H9 (cell line): ENCODE measurements at regions not wholly inside any gene's neighbourhood (a gene's known extent, or its start where the extent isn't known, plus 50 kb on each side); places are given as distances from the start of the nearest gene placed in this dataset.

Experiments used
- DNase-seq: peaks from one replicate; pipeline ENCODE4 v3.0.0-alpha.2; 2017
- H2AFZ ChIP-seq: one replicate; pipeline ENCODE4 v1.6.1; 2013; ENCODE audit warnings: mild to moderate bottlenecking, low read length, control low read depth, moderate library complexity
- H2AK5ac ChIP-seq: 2 replicates; pipeline ENCODE4 v1.6.1; 2013; ENCODE audit warnings: low read length, control low read depth, mixed read lengths; ENCODE audit not compliant: insufficient read length
- H2BK120ac ChIP-seq: one replicate; pipeline ENCODE4 v1.6.1; 2013; ENCODE audit warnings: low read depth, mild to moderate bottlenecking, low read length, control low read depth, inconsistent platforms; ENCODE audit not compliant: poor library complexity, severe bottlenecking
- H2BK12ac ChIP-seq: 2 replicates; pipeline ENCODE4 v1.6.1; 2013; ENCODE audit warnings: low read length, control low read depth, mixed read lengths, low read depth; ENCODE audit not compliant: insufficient read length
- H2BK15ac ChIP-seq: 2 replicates; pipeline ENCODE4 v1.6.1; 2013; ENCODE audit warnings: low read depth, low read length, control low read depth
- H2BK20ac ChIP-seq: one replicate; pipeline ENCODE4 v1.6.1; 2013; ENCODE audit warnings: low read depth, mild to moderate bottlenecking, low read length, control low read depth, inconsistent platforms; ENCODE audit not compliant: poor library complexity, severe bottlenecking
- H2BK5ac ChIP-seq: 2 replicates; pipeline ENCODE4 v1.6.1; 2013; ENCODE audit warnings: low read length, control low read depth, mixed read lengths; ENCODE audit not compliant: insufficient read length
- H3K14ac ChIP-seq: 2 replicates; pipeline ENCODE4 v1.6.1; 2013; ENCODE audit warnings: low read length, control low read depth; ENCODE audit not compliant: insufficient read depth
- H3K18ac ChIP-seq: 2 replicates; pipeline ENCODE4 v1.6.1; 2013; ENCODE audit warnings: low read depth, mild to moderate bottlenecking, mixed read lengths, low read length, control low read depth; ENCODE audit not compliant: insufficient read length
- H3K23ac ChIP-seq: 2 replicates; pipeline ENCODE4 v1.6.1; 2013; ENCODE audit warnings: low read length, control low read depth, mixed read lengths, low read depth; ENCODE audit not compliant: insufficient read length
- H3K23me2 ChIP-seq: 2 replicates; pipeline ENCODE4 v1.6.1; 2013; ENCODE audit warnings: low read depth, mild to moderate bottlenecking, mixed read lengths, low read length, control low read depth; ENCODE audit not compliant: insufficient read length, poor library complexity, severe bottlenecking
- H3K27ac ChIP-seq: 2 replicates; pipeline ENCODE4 v1.5.1; 2013; ENCODE audit warnings: low read length, control low read depth, mixed read lengths, low read depth; ENCODE audit not compliant: insufficient read length
- H3K27me3 ChIP-seq: 2 replicates; pipeline ENCODE4 v1.6.1; 2013; ENCODE audit warnings: low read length, control low read depth, inconsistent platforms; ENCODE audit not compliant: insufficient read depth
- H3K4ac ChIP-seq: 2 replicates; pipeline ENCODE4 v1.6.1; 2013; ENCODE audit warnings: low read depth, mild to moderate bottlenecking, control low read depth, inconsistent platforms, low read length, moderate library complexity
- H3K4me1 ChIP-seq: 2 replicates; pipeline ENCODE4 v1.6.1; 2013; ENCODE audit warnings: low read length, control low read depth, inconsistent platforms; ENCODE audit not compliant: insufficient read depth
- H3K4me2 ChIP-seq: 2 replicates; pipeline ENCODE4 v1.6.1; 2013; ENCODE audit warnings: low read length, control low read depth, mixed read lengths; ENCODE audit not compliant: insufficient read length, insufficient read depth
- H3K56ac ChIP-seq: 2 replicates; pipeline ENCODE4 v1.6.1; 2013; ENCODE audit warnings: low read depth, mild to moderate bottlenecking, mixed read lengths, low read length, control low read depth; ENCODE audit not compliant: insufficient read length
- H3K79me1 ChIP-seq: 2 replicates; pipeline ENCODE4 v1.6.1; 2013; ENCODE audit warnings: low read depth, mild to moderate bottlenecking, moderate library complexity, low read length, control low read depth, inconsistent platforms; ENCODE audit not compliant: insufficient read depth, poor library complexity, severe bottlenecking
- H3K79me2 ChIP-seq: 2 replicates; pipeline ENCODE4 v1.6.1; 2013; ENCODE audit warnings: low read length, control low read depth, inconsistent platforms; ENCODE audit not compliant: insufficient read depth
- H3K9ac ChIP-seq: 2 replicates; pipeline ENCODE4 v1.6.1; 2013; ENCODE audit warnings: low read length, control low read depth, mixed read lengths; ENCODE audit not compliant: insufficient read length; ENCODE audit errors: extremely low read depth
- H3K9me3 ChIP-seq: one replicate; pipeline ENCODE4 v1.6.1; 2013; ENCODE audit warnings: low read depth, low read length, inconsistent platforms; ENCODE audit not compliant: control insufficient read depth
- H3T11ph ChIP-seq: one replicate; pipeline ENCODE4 v1.6.1; 2013; ENCODE audit warnings: mild to moderate bottlenecking, low read length, control low read depth, inconsistent platforms
- H4K20me1 ChIP-seq: one replicate; pipeline ENCODE4 v1.6.1; 2013; ENCODE audit not compliant: control insufficient read depth, insufficient read length, insufficient read depth
- H4K5ac ChIP-seq: 2 replicates; pipeline ENCODE4 v1.6.1; 2013; ENCODE audit warnings: low read depth, mild to moderate bottlenecking, mixed read lengths, low read length, control low read depth; ENCODE audit not compliant: insufficient read length
- H4K8ac ChIP-seq: replicated peaks from 2 replicates; pipeline ENCODE4 v1.6.1; 2013; ENCODE audit warnings: low read length, control low read depth, mixed read lengths, low read depth; ENCODE audit not compliant: insufficient read length
- H4K91ac ChIP-seq: 2 replicates; pipeline ENCODE4 v1.6.1; 2013; ENCODE audit warnings: low read depth, mild to moderate bottlenecking, moderate library complexity, mixed read lengths, low read length, control low read depth; ENCODE audit not compliant: insufficient read length
- H3K27ac Mint-ChIP-seq, 3 experiments: 2 replicates in 2 of 3; 3 replicates in 1 of 3; pipeline ENCODE4 v1.8.0; 2020 to 2021; ENCODE audit warnings: mixed read lengths in 3 of 3, mild to moderate bottlenecking in 1 of 3, moderate library complexity in 1 of 3
- H3K27me3 Mint-ChIP-seq: 2 replicates; pipeline ENCODE4 v1.8.0; 2021; ENCODE audit warnings: low read depth, mild to moderate bottlenecking, moderate library complexity, mixed read lengths
- H3K36me3 Mint-ChIP-seq, 3 experiments: 2 replicates in 2 of 3; 3 replicates in 1 of 3; pipeline ENCODE4 v1.8.0; 2020 to 2021; ENCODE audit warnings: low read depth in 3 of 3, mixed read lengths in 3 of 3; ENCODE audit not compliant: insufficient read depth in 1 of 3
- H3K4me1 Mint-ChIP-seq, 2 experiments: 2 replicates each; pipeline ENCODE4 v1.8.0; 2020; ENCODE audit warnings: mixed read lengths in 2 of 2
- H3K4me3 Mint-ChIP-seq, 2 experiments: 2 replicates in 1 of 2; 3 replicates in 1 of 2; pipeline ENCODE4 v1.8.0; 2020 to 2021; ENCODE audit warnings: mild to moderate bottlenecking in 2 of 2, mixed read lengths in 2 of 2, moderate library complexity in 1 of 2
- H3K9me3 Mint-ChIP-seq, 2 experiments: 2 replicates in 1 of 2; 3 replicates in 1 of 2; pipeline ENCODE4 v1.8.0; 2020; ENCODE audit warnings: mild to moderate bottlenecking in 2 of 2, mixed read lengths in 2 of 2, moderate library complexity in 1 of 2
- WGBS: extraction: QIAGEN DNeasy Blood & Tissue Kit; methylation state at CpG from one replicate; pipeline ENCODE4 v1.1.7; 2013; ENCODE audit warnings: missing lambda C conversion rate, low lambda C conversion rate, mixed read lengths; ENCODE audit not compliant: insufficient read length; ENCODE audit errors: extremely low coverage; 5-methylcytosine and 5-hydroxymethylcytosine counted together
- TF ChIP-seq, protein P1 (sequence below): fragments of 200-600 bp; sonication (generic); conservative IDR thresholded peaks from 3 replicates; pipeline ENCODE4 v1.8.0; 2021; ENCODE audit warnings: antibody characterized with exemption, mild to moderate bottlenecking

- no peaks in the 10 kb centered on the region for H3K79me1 ChIP-seq
- H3K56ac ChIP-seq, result no peak overlapping the region
- Mint-ChIP-seq H3K4me3 (no peak overlapping the region), H3K9me3 (no peaks in the 10 kb centered on the region), H3K36me3 (no peaks in the 10 kb centered on the region), H3K27me3 (no peaks in the 10 kb centered on the region), H3K27ac (peak overlapping the region in 1 of 3 experiments; percentile 3; a peak in 1 of 7 replicates), H3K4me1 (peaks cover 6 to 8% of the 10 kb centered on the region in 2 experiments; a peak in 3 of 4 replicates)
- H2AK5ac ChIP-seq, result no peak overlapping the region
- no peak for DNase-seq
- H3K18ac ChIP-seq, result no peak overlapping the region
- H3K27me3 ChIP-seq, result no peaks in the 10 kb centered on the region
- H4K5ac ChIP-seq, result no peak overlapping the region
- no peaks in the 10 kb centered on the region for H3K9me3 ChIP-seq
- H3K79me2 ChIP-seq, result no peaks in the 10 kb centered on the region
- no peak overlapping the region for H4K8ac ChIP-seq
- H3T11ph ChIP-seq, result no peak overlapping the region
- TF ChIP-seq, protein P1, sequence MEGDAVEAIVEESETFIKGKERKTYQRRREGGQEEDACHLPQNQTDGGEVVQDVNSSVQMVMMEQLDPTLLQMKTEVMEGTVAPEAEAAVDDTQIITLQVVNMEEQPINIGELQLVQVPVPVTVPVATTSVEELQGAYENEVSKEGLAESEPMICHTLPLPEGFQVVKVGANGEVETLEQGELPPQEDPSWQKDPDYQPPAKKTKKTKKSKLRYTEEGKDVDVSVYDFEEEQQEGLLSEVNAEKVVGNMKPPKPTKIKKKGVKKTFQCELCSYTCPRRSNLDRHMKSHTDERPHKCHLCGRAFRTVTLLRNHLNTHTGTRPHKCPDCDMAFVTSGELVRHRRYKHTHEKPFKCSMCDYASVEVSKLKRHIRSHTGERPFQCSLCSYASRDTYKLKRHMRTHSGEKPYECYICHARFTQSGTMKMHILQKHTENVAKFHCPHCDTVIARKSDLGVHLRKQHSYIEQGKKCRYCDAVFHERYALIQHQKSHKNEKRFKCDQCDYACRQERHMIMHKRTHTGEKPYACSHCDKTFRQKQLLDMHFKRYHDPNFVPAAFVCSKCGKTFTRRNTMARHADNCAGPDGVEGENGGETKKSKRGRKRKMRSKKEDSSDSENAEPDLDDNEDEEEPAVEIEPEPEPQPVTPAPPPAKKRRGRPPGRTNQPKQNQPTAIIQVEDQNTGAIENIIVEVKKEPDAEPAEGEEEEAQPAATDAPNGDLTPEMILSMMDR, result no peak
- H3K23me2 ChIP-seq, result no peaks in the 10 kb centered on the region
- no peak overlapping the region for H3K27ac ChIP-seq
- no peak overlapping the region for H3K23ac ChIP-seq
- WGBS, result no CpG with 5 or more reads among the region's 1 CpG
- no peak overlapping the region for H3K14ac ChIP-seq
- H3K4me2 ChIP-seq, result no peak overlapping the region
- H2BK15ac ChIP-seq, result no peak overlapping the region
- H2BK12ac ChIP-seq, result no peak overlapping the region
- H2AFZ ChIP-seq, result no peak overlapping the region
- H4K91ac ChIP-seq, result no peak overlapping the region
- H3K9ac ChIP-seq, result no peak overlapping the region
- H3K4me1 ChIP-seq, result no peaks in the 10 kb centered on the region
- no peak overlapping the region for H2BK5ac ChIP-seq
- H3K4ac ChIP-seq, result no peak overlapping the region
- no peaks in the 10 kb centered on the region for H4K20me1 ChIP-seq
- no peak overlapping the region for H2BK20ac ChIP-seq
- H2BK120ac ChIP-seq, result no peak overlapping the region
Observed at GRCh38 chr13:80551650-80552497, 210.9 kb upstream of the SPRY2 start.
